HepG2 (cell line): ENCODE measurements at regions not wholly inside any gene's neighbourhood (a gene's known extent, or its start where the extent isn't known, plus 50 kb on each side); places are given as distances from the start of the nearest gene placed in this dataset.

Experiments used
- NFE2 ChIP-seq: sonication (generic); formaldehyde crosslinking; IDR thresholded peaks from 2 replicates; pipeline ENCODE4 v1.4.0; 2020; ENCODE audit warnings: missing genetic modification reagents
- TF ChIP-seq, protein P1 (sequence below): sonication (generic); formaldehyde crosslinking; IDR thresholded peaks from 2 replicates; pipeline ENCODE4 v1.4.0; 2020; ENCODE audit warnings: missing genetic modification reagents
- TF ChIP-seq, protein P2 (sequence below): sonication (generic); formaldehyde crosslinking; IDR thresholded peaks from 2 replicates; pipeline ENCODE4 v1.5.0; 2020; ENCODE audit warnings: mild to moderate bottlenecking, missing genetic modification reagents, moderate library complexity

- TF ChIP-seq NFE2 (CRISPR knock-in tag): no peak
- TF ChIP-seq, protein P1, sequence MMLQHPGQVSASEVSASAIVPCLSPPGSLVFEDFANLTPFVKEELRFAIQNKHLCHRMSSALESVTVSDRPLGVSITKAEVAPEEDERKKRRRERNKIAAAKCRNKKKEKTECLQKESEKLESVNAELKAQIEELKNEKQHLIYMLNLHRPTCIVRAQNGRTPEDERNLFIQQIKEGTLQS (CRISPR knock-in tag): no peak
- TF ChIP-seq, protein P2, sequence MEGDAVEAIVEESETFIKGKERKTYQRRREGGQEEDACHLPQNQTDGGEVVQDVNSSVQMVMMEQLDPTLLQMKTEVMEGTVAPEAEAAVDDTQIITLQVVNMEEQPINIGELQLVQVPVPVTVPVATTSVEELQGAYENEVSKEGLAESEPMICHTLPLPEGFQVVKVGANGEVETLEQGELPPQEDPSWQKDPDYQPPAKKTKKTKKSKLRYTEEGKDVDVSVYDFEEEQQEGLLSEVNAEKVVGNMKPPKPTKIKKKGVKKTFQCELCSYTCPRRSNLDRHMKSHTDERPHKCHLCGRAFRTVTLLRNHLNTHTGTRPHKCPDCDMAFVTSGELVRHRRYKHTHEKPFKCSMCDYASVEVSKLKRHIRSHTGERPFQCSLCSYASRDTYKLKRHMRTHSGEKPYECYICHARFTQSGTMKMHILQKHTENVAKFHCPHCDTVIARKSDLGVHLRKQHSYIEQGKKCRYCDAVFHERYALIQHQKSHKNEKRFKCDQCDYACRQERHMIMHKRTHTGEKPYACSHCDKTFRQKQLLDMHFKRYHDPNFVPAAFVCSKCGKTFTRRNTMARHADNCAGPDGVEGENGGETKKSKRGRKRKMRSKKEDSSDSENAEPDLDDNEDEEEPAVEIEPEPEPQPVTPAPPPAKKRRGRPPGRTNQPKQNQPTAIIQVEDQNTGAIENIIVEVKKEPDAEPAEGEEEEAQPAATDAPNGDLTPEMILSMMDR (CRISPR knock-in tag): no peak
Measured at GRCh38 chr9:106771608-106772007, 91.4 kb upstream of the ZNF462 start.
